GM20000 (cell line): ENCODE measurements at regions not wholly inside any gene's neighbourhood (a gene's known extent, or its start where the extent isn't known, plus 50 kb on each side); places are given as distances from the start of the nearest gene placed in this dataset.

Source experiments
- DNase-seq: peaks from one replicate; pipeline ENCODE4 v3.0.0; 2012; ENCODE audit warnings: low spot score
- CTCF ChIP-seq: IDR thresholded peaks from 2 replicates; pipeline ENCODE4 v1.5.1; 2012; ENCODE audit warnings: mild to moderate bottlenecking, control low read depth; ENCODE audit errors: extremely low read depth, missing control alignments

DNA sequence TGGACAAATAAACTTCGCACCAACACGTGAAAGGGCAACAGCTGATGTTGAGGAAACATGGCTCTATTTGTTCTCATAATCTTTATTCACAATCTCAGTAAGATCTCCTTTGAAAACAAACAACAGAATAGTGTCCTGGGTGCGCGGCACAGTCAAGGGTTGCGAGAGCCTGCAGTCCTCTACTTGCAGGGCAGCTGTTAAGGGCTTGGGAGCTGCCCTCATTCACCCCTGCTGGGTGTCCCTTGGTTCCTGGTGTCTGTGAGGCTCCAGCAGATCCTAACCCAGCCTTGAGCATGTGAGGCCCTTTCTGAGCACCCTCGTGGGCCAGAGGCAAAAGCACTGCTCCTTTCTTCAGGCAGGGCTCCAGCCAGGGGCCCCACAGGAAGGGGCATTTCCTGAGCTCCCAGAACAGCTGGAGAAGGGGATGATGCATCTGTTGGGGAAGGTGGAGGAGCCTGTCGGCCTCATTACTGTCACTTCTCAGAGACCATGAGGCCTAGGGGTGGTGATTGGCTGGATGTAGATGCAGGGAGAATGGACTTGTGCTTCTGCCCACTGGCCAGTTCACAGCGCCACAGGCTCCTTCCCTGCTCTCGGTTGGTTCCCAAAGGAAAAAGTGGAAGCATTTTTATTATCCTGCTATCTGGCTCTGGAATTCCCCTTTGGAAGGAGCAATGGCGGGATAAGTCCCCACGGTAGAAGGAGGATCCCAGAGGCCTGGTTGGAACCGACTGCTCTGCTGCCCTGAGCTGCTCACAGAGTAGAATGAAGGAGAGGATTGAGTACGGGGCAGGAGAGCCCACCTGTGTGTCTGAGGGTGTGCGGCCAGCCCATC, 51.9 kb upstream of the KLF13 start:
- DNase-seq, result no peak
- TF ChIP-seq CTCF, result no peak

DNA sequence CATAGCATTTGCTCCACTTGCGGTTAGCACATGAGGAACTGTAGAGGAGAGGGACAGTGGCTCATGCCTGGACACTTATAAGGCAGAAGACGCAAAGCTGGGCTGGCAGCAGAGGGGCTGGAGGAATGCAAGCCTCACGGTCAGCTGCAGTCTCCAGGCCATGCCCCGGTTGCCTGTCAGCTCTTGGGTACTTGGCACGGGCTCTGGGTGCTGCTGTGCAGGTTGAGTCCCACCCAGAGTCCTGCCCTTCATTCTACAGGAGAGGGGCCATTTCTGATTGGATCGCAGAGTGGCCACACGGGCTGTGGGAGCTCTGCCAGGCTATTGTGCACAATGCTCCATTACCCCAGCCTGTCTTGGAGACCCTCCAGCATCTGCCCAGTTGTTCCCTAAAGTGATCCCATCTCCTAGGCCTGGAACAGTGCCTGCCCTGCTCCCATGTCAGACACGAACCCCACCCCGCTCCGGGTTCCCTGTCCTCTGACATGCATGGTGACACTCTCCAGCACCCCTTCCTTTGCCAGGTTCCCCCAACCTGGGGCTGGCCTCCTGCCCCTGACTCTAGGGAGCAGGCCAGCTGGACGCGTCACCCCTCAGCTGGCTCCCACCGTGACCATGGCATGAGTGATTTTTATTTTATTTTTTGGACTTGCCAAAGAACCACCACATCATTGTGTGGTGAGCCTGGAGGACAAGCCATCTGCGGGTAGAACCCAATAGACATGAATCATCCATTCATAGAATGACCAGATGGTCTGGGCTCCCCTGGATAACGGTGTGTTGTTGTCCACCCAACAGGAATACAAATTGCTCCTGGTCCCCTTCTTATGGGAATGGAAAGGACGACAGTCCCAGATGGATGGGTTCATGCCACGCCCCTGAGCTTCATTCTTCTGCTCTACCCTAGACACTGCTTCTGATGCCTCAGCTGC, 51.0 kb upstream of the KLF13 start:
- DNase-seq, result no peak
- no peak for TF ChIP-seq CTCF

- no peak for TF ChIP-seq CTCF
- DNase-seq, result no peak
Observed at GRCh38 chr15:31276596-31277298, 49.9 kb upstream of the KLF13 start.
